HG02943 (cell line): ENCODE measurements at regions not wholly inside any gene's neighbourhood (a gene's known extent, or its start where the extent isn't known, plus 50 kb on each side); places are given as distances from the start of the nearest gene placed in this dataset.

Experiments used
- ATAC-seq: cut with Tn5 transposase; IDR thresholded peaks from one replicate; pipeline ENCODE4 v1.9.1; 2021; ENCODE audit warnings: mild to moderate bottlenecking, low read depth, moderate library complexity; ENCODE audit not compliant: unreplicated experiment

DNA sequence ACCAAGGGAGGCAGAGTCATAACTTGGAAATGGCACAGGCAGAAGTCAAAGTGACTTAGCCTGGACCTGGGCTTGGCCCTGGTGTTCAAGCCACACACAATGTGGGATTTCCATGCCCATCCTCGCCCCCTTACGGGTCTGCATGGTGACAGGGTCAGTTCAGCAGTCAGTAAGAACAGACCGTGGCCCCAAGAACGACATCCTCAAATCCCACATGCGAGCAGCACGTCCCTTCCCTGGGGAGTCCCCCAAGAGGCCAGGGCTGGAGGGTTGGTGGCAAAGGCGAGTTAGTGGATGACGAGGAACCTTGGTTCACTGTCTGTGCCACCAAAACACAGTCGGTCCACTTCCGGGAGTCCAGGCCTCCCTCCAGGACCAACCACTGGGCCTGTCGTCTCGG, 93.3 kb upstream of the MGMT start:
- no peak for ATAC-seq

DNA sequence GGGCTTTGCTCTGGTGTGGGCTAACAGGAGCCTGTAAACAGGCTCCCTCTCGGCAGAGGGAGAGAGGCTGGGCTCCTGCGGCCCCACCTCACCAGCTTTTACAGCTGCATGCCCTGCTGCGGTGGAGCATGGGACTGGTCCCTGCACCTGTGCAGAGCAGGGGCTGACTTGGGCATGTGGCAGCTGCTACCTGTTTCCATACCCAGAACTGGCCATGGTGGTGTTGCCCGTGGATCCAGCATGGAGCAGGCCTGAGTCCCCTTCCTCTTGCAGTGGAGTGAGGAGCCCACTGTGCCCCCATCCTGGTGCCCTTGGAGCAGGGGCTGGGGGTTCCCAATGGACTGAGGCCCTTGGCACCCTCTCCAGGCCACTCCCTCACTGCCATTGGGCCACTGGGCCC, 91.9 kb upstream of the MGMT start:
- ATAC-seq: no peak

DNA sequence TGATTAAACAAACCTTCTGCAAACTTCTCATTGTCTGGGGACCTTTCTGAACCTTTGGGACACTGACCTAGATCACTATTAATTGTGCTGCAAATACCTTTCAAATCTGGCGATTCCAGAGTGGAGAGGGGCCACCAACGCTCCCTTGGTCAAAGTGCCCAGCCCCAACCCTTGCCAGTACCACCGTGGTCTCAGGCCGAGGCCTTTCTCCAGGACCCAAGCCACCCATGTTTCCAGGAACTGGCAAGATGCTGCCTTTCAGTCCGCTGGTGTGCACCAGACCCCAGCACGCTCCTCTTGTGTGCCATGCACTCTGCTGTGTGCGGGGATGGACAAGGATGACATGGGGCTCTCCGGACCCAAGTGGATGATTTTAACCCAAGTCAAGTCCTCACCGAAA, 91.1 kb upstream of the MGMT start:
- no peak for ATAC-seq

DNA sequence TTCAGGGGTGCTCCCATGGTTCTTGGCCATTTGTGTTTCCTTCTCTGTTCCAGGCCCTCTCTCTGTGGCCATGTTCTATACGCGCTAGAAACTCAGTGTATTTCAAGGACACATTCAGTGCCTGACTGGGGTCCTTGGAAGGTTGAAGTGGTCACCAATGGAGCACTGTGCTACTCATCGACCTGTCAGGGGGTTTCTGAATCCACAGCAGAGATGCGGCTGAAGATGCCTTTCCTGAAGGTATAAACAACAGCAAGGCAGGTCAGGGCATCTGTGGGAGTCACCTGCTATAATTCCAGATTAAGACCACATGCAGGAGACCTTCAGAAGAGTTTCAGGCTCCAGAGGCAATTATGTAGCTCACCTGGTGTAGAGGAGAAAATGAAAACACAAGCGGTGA, 86.8 kb upstream of the MGMT start:
- no peak for ATAC-seq

DNA sequence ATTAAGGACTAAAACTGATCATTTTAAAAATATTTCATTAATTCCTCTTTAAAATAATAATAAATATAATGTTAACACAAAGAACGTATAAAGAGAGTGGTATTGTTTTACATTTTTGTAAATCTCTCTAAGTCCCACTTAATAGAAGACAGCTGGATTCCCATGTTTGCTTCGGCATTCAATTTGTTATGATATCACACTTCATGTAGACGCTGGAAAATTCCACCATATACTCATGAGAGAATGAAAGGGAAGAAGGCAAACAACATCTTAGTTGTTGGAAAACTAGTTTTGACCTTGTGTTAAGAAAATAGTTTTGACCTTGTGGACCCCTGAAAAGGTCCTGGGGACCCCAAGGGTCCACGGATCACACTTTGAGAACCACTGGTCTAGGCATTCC, 85.3 kb upstream of the MGMT start:
- no peak for ATAC-seq

DNA sequence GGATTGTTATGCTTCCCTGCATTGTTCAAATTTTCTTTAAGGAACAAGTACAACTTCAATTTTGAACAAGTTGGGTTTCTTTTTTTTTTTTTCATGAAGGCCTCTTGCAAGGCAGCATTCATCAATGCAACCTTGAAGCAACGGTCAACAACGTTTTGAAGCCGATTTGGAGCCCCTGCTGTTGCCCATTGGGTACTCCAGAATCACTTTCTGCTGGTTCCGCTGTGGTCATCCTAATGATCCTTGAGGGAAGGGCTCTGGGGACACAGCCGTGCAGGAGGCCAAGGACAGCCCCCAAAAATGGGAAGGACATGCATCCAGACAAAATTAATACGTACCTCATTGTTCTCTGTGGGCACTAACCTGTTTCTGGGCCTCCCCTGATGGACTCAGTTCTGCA, 84.6 kb upstream of the MGMT start:
- ATAC-seq: no peak

DNA sequence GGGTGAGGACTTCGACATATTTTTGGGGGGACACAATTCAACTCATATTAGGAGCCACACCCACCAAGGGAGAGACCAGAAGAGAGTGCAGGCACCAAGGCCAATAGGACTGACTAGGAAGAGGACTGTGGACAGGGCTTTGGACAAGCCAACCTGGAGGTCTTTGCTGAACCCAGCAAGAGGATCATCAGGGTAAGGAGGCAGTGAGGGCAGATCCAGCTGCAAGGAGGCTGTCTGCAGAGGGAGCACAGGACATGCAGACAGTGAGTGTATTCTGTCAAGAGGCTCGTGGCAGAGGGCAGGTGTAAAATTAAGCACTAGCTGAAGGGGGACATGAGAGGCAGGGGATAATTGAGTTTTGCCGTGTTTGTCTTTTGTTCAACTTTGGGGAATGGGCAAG, 83.4 kb upstream of the MGMT start:
- ATAC-seq: no peak

DNA sequence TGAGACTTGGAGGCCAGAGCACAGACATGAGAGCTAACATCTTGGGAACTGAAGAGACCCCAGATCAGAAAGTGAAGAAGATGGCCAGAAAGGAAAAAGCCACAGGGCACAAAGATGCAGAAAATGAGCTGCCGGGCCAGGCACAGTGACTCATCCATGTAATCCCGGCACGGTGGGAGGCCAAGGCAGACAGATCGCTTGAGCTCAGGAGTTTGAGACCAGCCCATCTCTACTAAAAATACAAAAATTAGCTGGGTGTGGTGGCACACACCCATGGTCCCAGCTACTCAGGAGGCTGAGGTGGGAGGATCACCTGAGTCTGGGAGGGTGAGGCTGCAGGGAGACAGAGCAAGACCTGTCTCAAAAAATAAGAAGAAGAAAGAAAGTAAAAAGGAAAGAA, 81.4 kb upstream of the MGMT start:
- ATAC-seq: no peak

DNA sequence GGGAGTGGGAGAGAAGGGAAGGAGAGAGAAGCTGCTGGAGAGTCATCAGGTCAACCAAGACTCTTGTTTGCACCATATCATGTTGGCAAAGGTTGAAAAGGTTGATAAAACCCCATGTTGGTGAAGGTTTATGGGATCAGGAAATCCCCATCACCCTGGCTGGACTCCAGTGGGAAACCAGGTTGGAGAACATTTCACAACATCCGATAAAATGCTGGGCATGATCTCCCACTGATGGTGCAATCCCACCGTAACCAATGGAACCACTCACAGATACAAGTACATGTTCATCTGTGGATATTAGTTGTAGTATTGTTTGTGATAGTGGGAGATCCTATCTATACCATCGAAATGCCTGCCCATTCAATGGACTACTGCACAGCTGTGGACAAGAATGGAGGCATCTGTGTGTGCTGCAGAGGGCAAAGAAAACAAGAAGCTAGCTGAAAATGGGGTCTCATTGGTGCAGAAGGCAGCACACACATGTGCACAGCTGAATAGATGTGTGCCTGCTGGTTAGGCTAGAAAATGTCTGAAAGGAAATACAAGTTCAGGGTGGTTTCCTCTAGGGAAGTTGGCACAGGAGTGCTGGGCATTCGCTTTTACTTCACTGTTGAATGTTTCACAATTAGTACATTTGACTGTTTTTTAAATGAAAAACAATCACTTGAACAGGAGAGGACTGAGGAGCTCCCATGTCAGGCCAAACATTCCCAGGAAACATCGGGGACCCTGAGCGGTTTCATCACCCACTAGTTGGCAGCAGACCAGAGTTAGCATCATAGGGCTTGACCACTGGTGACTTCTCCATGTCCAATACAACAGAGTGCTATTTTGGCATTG, 80.4 kb upstream of the MGMT start:
- ATAC-seq: no peak

DNA sequence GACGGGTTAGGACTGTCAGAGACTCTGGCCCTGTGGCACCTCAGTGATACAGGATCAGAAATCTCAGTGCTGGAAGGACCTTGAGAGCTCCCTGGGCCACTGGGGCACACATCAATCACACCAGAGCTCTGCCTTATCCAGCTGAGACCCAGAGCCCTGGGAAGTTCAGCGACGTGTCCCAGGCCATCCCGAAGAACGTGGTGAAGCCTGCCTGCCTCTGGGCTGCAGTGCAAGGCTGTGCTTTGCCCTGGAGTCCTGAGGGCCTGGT, 79.8 kb upstream of the MGMT start:
- ATAC-seq: no peak

DNA sequence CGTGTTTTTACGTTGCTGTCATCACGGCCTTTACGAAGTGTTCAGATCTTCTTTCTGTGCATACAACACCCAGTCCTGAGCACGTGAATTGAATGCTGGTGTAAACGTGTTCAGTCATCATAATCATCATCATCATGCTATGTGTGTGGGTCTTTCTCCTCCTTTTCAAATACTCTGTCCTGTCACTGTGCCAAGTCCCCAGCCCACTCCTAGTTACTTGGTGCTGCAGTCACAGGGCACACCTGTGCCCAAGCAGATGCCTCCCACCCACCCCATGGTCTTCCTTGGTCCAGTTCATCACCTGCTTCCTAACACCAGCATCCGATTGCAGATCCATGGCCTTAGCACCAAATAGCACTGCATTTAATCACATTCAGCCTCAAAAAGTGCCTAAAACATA, 78.6 kb upstream of the MGMT start:
- no peak for ATAC-seq

DNA sequence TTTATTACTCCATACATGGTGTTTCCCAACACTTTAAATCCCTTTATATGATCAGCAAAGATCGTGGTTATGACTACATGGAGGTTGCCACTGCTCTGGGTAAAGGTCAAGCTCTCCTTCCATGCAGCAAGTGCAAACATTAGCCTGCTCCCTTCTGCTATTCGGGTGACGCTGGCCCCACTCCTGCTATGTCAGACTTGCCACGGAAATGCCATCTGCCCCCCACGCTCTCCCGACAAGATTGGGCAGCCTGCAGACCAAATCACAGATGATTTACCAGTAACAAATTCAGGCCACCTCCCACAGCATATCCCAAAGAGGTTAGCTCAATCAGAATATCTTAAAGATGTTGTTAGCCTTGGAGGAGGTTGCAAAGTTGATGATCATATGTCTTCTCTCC, 77.8 kb upstream of the MGMT start:
- ATAC-seq: no peak

DNA sequence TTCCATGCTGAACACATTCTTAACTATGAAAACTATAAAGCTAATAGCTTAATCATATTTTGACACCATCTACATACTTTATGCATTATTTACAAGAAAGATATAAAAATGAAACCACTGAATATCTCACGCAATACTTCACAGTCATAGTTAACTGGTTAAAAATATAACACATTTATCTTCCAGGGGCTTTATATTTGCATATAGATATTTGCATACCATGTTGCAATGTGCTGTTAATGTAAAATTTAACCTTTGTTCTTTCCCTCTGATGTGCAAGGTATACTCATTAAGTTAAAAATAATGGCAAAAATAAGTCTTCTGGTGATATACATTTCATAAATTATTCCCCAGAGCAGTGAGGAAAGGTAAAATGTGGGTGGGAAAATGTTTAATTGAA, 76.9 kb upstream of the MGMT start:
- ATAC-seq: no peak

DNA sequence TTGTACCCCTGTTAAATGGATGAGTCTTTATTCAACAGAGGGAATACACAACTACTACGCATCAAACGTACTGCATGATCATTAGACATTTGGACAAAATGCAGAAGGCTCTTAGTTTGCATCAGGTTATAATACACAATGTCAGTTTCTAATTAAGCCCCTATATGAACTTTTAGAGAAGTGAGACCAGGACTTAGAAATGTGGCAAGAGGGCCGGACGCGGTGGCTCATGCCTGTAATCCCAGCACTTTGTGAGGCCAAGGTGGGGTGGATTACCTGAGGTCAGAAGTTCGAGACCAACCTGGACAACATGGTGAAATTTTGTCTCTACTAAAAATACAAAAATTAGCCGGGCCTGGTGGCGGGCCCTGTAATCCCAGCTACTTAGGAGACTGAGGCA, 76.3 kb upstream of the MGMT start:
- ATAC-seq: no peak

DNA sequence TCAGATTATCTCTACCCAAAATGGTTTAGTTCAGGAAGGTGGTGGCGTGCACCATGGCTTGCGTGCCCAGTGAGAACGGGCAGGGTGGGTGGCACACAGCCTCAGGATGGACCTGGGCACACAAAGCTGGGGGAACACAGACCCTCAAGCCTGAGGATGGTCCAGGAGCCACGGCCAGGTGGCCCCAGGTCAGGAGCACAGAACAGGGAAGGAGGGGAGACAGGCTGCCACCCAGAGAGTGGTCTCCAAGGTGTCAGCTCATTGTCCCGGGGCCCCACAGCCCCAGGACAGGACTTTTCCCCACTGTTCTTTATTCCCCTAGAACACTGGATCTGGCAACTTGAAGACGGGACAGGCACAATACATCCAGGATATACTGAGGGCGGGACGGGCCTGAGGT, 75.6 kb upstream of the MGMT start:
- no peak for ATAC-seq

DNA sequence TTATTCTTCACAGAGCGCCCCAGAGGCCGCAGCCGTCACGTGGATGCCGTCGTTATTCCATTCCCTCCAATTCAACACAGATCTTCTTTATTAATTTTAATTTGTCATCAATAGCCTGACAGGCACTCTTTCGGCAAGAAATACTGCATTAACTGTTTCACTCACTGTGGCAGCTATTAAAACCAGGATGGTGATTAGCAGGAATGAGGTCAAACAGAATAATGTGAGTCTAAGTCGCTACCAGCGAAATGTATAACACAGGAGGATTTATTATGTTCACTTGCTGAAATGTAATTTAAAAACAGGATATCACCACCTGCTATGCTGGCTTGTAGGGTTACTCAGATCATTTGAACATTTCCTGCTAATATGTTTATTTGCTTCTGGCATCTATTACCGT, 74.2 kb upstream of the MGMT start:
- no peak for ATAC-seq

DNA sequence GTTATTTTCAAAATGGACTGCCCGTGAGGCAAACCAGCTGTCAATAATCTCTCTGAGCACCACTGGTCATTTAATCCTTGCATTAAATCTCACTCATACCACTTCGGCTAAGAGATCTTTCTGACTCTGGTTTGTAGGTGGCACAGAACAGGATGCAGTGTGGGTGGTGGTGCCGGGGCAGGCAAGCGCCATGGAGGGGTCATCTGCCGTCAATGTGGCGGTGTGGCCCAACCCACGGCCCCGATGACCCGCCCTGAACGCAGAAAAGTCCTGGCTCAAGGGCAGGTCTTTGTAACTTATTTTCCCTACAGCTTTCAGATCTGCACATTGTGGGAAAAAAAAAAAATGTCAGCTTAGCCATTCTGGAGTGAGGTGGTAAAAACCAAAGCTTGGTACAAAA, 73.2 kb upstream of the MGMT start:
- ATAC-seq: no peak

DNA sequence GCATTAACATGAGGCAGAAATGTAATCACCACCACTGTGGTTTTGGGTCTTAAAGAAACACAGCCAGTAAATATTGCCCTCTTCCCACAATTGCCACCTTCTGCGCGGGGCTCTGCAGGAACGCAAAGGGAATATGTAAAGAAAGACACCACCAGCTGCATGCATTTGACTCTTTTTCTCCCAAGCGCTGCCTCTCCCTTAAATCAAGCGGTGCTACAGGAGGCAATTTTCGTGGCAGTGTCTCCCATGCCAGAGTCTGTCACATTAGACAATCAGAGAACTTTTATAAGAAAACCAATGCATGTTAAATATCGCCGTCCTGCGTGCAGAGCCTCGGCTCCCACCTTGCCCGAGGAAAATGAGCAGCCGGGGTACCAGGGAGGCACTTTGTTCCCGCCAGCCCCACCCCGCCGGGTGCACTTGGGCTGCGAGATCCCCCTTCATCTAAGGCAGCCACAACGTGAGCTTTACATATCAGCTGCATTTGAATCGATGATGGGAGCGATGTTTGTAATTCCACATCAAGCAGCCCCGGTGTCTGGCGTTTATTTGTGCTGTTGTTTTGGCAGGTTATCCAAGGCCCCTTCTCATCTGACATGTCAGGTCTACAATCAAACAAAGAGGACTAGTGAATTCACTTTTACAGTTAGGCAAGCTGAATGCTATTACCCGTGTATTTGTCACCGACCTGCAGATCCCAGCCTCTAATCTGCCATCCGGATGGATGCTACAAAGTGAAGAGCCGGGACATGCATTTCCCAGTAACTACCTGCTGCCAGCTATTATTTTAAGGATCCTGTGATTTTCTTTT, 72.3 kb upstream of the MGMT start:
- ATAC-seq: no peak

DNA sequence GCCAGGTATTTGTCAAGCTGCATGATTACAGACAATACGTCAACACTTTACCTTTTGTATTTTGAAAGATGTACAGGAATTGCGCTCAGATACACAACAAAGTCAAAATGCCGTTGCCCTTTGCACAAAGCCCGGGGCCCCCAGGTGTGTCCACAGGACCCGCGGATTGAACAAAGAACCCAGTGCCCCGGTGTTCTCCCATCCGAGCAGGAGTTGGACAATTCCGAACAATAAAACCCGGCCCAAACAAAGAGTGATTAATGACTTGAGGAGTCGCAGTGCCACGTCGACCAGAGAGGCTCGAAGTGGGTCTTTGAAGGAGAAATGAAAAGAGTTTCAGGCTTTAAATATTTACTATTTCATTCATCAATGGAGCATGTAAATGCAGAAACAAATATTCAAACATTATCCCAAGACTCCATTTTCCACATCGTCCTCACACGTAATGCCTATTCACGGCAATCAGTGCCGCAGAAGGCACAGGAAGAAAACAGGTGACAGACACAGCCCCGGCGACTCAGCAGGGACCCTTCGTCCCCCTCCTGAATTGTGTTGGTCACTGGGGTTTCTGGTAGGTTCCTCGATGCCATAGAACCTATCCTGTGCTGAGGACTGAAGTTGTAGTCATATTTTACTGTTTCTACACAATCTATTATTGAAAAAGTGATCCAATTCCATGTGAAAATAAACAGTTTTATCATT, 70.9 kb upstream of the MGMT start:
- no peak for ATAC-seq

DNA sequence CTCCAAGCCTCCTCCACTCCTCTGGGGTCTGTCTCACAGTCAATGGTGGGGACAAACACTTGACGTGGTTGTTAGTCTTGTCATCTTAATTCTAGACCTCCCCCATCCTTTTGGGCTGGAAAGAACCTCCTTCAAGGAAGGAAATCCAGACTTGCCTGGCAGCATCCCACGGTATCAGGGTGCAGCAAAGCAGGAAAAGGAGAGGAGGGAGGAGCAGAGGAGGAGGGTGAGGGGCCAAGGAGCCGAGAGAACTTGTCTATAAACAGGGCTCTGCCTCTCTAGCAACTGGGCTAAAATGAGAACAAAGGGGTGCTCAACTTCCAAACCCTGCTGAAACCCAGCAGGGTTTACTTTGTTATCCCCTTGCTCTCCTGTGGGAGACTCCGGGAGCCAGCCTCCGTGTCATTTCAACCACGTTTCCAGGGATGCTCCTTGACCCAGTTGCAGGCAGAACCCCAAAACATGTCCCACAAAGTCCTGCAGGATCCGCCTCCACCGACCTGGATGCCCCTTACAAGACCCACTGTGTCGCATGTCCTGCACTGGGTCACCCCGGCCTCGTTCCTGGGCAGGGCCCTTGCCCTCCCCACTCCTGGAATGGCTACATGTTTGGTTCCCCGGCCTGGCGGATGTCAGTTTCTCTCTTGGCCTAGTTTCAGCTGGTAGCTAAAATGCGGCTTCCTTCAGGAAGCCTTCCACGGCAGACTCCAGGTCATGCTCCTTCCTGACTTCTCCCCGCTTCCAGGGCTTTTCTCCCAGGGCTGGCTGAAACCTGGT, 69.7 kb upstream of the MGMT start:
- no peak for ATAC-seq

DNA sequence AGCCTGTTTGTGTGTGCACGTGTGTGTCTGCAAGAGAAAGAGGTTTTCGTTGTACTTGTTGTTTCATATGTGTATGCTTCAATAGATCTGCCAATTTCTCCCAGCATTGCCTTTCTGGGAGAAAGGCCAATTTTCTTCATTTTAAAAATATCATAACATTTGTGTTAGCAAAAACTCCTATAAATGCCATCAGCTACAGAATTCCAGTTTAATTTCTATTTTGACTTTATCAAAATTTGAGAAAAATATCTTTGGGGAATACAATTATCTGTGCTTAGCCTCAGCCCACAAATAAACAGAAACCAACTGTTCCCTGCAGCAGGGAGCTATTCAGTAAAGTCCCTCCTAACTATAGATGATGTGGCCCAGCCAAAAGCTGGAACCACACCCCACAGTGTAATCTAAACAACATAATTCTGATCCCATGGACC, 68.3 kb upstream of the MGMT start:
- no peak for ATAC-seq
